A549 (cell line): ENCODE measurements at regions not wholly inside any gene's neighbourhood (a gene's known extent, or its start where the extent isn't known, plus 50 kb on each side); places are given as distances from the start of the nearest gene placed in this dataset.

Source experiments
- BCL3 ChIP-seq: fragments of >200 bp; sonication (Bioruptor Twin); formaldehyde crosslinking; IDR thresholded peaks from 3 replicates; pipeline ENCODE4 v1.6.1; 2016
- POLR2A ChIP-seq: IDR thresholded peaks from 2 replicates; pipeline ENCODE4 v1.6.1; 2012; ENCODE audit warnings: mild to moderate bottlenecking, low read length

GRCh38 chr3:106263011-106263410 lies 394.2 kb upstream of the CBLB start:
- TF ChIP-seq POLR2A: no peak
- no peak for TF ChIP-seq BCL3
